ENCODE measurements at regions not wholly inside any gene's neighbourhood (a gene's known extent, or its start where the extent isn't known, plus 50 kb on each side); places are given as distances from the start of the nearest gene placed in this dataset.

- Histone ChIP-seq H3K9ac (ENCODE audit: low read length) (no peak overlapping the region), H3K9me2 (ENCODE audit: insufficient read depth, low read length) (no peaks in the 10 kb centered on the region), H2AFZ (ENCODE audit: low read depth, low read length) (no peak overlapping the region), H4K20me1 (ENCODE audit: insufficient read depth) (no peaks in the 10 kb centered on the region), H3K36me3 (ENCODE audit: insufficient read depth, low read length) (no peaks in the 10 kb centered on the region), H3K9me3 (ENCODE audit: low read length) (no peaks in the 10 kb centered on the region), H3K27ac (ENCODE audit: low read length) (no peak overlapping the region), H3K4me2 (ENCODE audit: low read length) (no peak overlapping the region), H3K79me2 (replicated peaks; ENCODE audit: insufficient read depth, low read length) (no peaks in the 10 kb centered on the region), H3F3A (ENCODE audit: insufficient read depth, low read length, poor library complexity, severe bottlenecking) (no peaks in the 10 kb centered on the region), H3K4me3 (ENCODE audit: low read length) (no peak overlapping the region), H3K27me3 (ENCODE audit: insufficient read depth, low read depth, low read length) (no peaks in the 10 kb centered on the region)
- no peak for TF ChIP-seq EZH2 (IDR thresholded peaks at IDR 0.05; ENCODE audit: borderline replicate concordance, insufficient read depth, low read length, poor library complexity, severe bottlenecking)
- TF ChIP-seq, protein P1, sequence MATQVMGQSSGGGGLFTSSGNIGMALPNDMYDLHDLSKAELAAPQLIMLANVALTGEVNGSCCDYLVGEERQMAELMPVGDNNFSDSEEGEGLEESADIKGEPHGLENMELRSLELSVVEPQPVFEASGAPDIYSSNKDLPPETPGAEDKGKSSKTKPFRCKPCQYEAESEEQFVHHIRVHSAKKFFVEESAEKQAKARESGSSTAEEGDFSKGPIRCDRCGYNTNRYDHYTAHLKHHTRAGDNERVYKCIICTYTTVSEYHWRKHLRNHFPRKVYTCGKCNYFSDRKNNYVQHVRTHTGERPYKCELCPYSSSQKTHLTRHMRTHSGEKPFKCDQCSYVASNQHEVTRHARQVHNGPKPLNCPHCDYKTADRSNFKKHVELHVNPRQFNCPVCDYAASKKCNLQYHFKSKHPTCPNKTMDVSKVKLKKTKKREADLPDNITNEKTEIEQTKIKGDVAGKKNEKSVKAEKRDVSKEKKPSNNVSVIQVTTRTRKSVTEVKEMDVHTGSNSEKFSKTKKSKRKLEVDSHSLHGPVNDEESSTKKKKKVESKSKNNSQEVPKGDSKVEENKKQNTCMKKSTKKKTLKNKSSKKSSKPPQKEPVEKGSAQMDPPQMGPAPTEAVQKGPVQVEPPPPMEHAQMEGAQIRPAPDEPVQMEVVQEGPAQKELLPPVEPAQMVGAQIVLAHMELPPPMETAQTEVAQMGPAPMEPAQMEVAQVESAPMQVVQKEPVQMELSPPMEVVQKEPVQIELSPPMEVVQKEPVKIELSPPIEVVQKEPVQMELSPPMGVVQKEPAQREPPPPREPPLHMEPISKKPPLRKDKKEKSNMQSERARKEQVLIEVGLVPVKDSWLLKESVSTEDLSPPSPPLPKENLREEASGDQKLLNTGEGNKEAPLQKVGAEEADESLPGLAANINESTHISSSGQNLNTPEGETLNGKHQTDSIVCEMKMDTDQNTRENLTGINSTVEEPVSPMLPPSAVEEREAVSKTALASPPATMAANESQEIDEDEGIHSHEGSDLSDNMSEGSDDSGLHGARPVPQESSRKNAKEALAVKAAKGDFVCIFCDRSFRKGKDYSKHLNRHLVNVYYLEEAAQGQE (IDR thresholded peaks at IDR 0.05; ENCODE audit: borderline replicate concordance) = no peak
- TF ChIP-seq EP300 (conservative IDR thresholded peaks at IDR 0.05; ENCODE audit: poor library complexity, severe bottlenecking) = no peak
Observed at GRCh38 chr11:86748296-86748695, 52.0 kb upstream of the PRSS23 start.

- Histone ChIP-seq H2AFZ (ENCODE audit: low read depth, low read length) (no peak overlapping the region), H3K9me3 (ENCODE audit: low read length) (no peaks in the 10 kb centered on the region), H3K27ac (ENCODE audit: low read length) (no peak overlapping the region), H3K9ac (ENCODE audit: low read length) (no peak overlapping the region), H3K79me2 (replicated peaks; ENCODE audit: insufficient read depth, low read length) (no peaks in the 10 kb centered on the region), H3K9me2 (ENCODE audit: insufficient read depth, low read length) (no peaks in the 10 kb centered on the region), H3K4me3 (ENCODE audit: low read length) (no peak overlapping the region), H3K36me3 (ENCODE audit: insufficient read depth, low read length) (no peaks in the 10 kb centered on the region), H3K27me3 (ENCODE audit: insufficient read depth, low read depth, low read length) (no peaks in the 10 kb centered on the region), H3F3A (ENCODE audit: insufficient read depth, low read length, poor library complexity, severe bottlenecking) (no peaks in the 10 kb centered on the region), H3K4me2 (ENCODE audit: low read length) (no peak overlapping the region), H4K20me1 (ENCODE audit: insufficient read depth) (no peaks in the 10 kb centered on the region)
- TF ChIP-seq TAF1 (IDR thresholded peaks at IDR 0.05; ENCODE audit: low read depth) (no peak), MXI1 (conservative IDR thresholded peaks at IDR 0.05; ENCODE audit: poor library complexity, severe bottlenecking) (no peak), EP300 (conservative IDR thresholded peaks at IDR 0.05; ENCODE audit: poor library complexity, severe bottlenecking) (no peak)
- TF ChIP-seq, protein P2, sequence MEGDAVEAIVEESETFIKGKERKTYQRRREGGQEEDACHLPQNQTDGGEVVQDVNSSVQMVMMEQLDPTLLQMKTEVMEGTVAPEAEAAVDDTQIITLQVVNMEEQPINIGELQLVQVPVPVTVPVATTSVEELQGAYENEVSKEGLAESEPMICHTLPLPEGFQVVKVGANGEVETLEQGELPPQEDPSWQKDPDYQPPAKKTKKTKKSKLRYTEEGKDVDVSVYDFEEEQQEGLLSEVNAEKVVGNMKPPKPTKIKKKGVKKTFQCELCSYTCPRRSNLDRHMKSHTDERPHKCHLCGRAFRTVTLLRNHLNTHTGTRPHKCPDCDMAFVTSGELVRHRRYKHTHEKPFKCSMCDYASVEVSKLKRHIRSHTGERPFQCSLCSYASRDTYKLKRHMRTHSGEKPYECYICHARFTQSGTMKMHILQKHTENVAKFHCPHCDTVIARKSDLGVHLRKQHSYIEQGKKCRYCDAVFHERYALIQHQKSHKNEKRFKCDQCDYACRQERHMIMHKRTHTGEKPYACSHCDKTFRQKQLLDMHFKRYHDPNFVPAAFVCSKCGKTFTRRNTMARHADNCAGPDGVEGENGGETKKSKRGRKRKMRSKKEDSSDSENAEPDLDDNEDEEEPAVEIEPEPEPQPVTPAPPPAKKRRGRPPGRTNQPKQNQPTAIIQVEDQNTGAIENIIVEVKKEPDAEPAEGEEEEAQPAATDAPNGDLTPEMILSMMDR (IDR thresholded peaks at IDR 0.05; ENCODE audit: poor library complexity, severe bottlenecking) = no peak
Observed at GRCh38 chr11:86747801-86748200, 52.5 kb upstream of the PRSS23 start.

DNA sequence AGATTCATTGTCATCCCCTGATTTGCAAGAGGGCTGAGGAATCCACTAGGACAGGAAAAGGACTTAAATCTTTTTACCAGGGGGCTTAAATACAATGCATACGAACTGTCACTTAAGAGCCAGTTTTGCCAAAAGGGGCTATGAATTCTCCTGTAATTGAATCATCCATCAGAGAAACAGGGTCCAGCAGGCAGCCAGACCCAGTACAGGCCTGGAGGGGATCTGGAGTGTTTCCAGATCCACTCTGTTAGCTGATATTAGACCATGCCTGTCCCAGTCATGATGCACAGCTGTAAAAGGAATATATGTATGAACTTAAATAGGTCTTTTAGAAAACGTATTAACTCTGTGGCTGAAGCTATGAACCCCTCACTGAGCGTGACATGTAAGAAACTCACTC is 53.8 kb upstream of the PRSS23 start:
- Histone ChIP-seq H3K36me3 (ENCODE audit: insufficient read depth, low read length) (no peaks in the 10 kb centered on the region), H3K4me2 (ENCODE audit: low read length) (no peak overlapping the region), H4K20me1 (ENCODE audit: insufficient read depth) (no peaks in the 10 kb centered on the region), H3K9me3 (ENCODE audit: low read length) (no peaks in the 10 kb centered on the region), H3K79me2 (replicated peaks; ENCODE audit: insufficient read depth, low read length) (no peaks in the 10 kb centered on the region), H3F3A (ENCODE audit: insufficient read depth, low read length, poor library complexity, severe bottlenecking) (no peaks in the 10 kb centered on the region), H2AFZ (ENCODE audit: low read depth, low read length) (no peak overlapping the region), H3K9ac (ENCODE audit: low read length) (no peak overlapping the region), H3K27ac (ENCODE audit: low read length) (no peak overlapping the region), H3K27me3 (ENCODE audit: insufficient read depth, low read depth, low read length) (no peaks in the 10 kb centered on the region), H3K9me2 (ENCODE audit: insufficient read depth, low read length) (no peaks in the 10 kb centered on the region), H3K4me3 (ENCODE audit: low read length) (no peak overlapping the region)
- TF ChIP-seq, protein P1 (IDR thresholded peaks at IDR 0.05; ENCODE audit: borderline replicate concordance) = no peak
- TF ChIP-seq RAD21 (conservative IDR thresholded peaks at IDR 0.05) (no peak), TAF1 (IDR thresholded peaks at IDR 0.05; ENCODE audit: low read depth) (no peak), EP300 (conservative IDR thresholded peaks at IDR 0.05; ENCODE audit: poor library complexity, severe bottlenecking) (no peak), SMC3 (conservative IDR thresholded peaks at IDR 0.05; ENCODE audit: poor library complexity) (no peak), POLR2AphosphoS5 (IDR thresholded peaks at IDR 0.05) (no peak), EZH2 (IDR thresholded peaks at IDR 0.05; ENCODE audit: borderline replicate concordance, insufficient read depth, low read length, poor library complexity, severe bottlenecking) (no peak), MXI1 (conservative IDR thresholded peaks at IDR 0.05; ENCODE audit: poor library complexity, severe bottlenecking) (no peak)
- TF ChIP-seq, protein P2 (IDR thresholded peaks at IDR 0.05; ENCODE audit: poor library complexity, severe bottlenecking) = no peak
